ENCODE measurements at regions not wholly inside any gene's neighbourhood (a gene's known extent, or its start where the extent isn't known, plus 50 kb on each side); places are given as distances from the start of the nearest gene placed in this dataset.

DNA sequence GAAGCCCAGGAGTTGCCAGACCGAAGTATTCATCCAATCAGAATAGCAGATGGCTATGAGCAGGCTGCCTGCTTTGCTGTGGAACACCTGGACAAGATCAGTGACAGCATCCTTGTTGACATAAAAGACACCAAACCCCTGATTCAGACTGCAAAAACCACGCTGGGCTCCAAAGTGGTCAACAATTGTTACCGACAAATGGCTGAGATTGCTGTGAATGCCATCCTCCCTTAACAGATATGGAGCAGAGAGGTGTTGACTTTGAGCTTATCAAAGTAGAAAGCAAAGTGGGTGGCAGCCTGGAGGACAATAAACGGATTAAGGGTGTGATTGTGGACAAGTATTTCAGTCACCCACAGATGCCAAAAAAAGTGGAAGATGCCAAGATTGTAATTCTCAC lies 250.3 kb upstream of the OBI1 start:
- peaks cover 2% of the 10 kb centered on the region for H3K27me3 Mint-ChIP-seq (ENCODE audit: unreplicated experiment)
- H3K4me1 Mint-ChIP-seq (ENCODE audit: unreplicated experiment): no peaks in the 10 kb centered on the region
- no peak for DNase-seq (ENCODE audit: low spot score)
- no peaks in the 10 kb centered on the region for H3K9me3 Mint-ChIP-seq (ENCODE audit: unreplicated experiment)
- TF ChIP-seq, protein P1, sequence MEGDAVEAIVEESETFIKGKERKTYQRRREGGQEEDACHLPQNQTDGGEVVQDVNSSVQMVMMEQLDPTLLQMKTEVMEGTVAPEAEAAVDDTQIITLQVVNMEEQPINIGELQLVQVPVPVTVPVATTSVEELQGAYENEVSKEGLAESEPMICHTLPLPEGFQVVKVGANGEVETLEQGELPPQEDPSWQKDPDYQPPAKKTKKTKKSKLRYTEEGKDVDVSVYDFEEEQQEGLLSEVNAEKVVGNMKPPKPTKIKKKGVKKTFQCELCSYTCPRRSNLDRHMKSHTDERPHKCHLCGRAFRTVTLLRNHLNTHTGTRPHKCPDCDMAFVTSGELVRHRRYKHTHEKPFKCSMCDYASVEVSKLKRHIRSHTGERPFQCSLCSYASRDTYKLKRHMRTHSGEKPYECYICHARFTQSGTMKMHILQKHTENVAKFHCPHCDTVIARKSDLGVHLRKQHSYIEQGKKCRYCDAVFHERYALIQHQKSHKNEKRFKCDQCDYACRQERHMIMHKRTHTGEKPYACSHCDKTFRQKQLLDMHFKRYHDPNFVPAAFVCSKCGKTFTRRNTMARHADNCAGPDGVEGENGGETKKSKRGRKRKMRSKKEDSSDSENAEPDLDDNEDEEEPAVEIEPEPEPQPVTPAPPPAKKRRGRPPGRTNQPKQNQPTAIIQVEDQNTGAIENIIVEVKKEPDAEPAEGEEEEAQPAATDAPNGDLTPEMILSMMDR (IDR thresholded peaks at IDR 0.05; ENCODE audit: unreplicated experiment): no peak
- H3K4me3 Mint-ChIP-seq (ENCODE audit: unreplicated experiment): no peak overlapping the region
- no peak overlapping the region for H3K27ac Mint-ChIP-seq (ENCODE audit: unreplicated experiment)
- no peaks in the 10 kb centered on the region for H3K36me3 Mint-ChIP-seq (ENCODE audit: low read depth, unreplicated experiment)

DNA sequence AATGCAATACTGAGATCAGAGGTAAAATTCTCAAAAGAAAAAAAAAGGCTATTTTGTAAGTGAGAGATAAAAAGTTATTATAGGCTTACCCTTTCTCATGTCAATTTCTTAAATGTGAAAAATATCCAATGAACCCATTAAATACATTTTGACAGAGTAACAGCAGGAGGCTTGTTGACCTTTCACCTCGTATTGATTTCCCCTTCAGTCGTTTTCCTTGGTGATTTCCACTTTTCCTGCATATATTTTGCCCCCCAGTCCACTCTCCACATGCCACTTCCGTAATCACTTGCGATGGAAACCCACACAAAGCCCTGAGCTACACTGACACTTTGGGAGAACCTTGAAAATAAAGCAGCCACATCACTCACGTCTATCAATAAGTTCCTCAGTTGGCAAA lies 248.1 kb upstream of the OBI1 start:
- H3K4me3 Mint-ChIP-seq (ENCODE audit: unreplicated experiment): no peak overlapping the region
- no peaks in the 10 kb centered on the region for H3K9me3 Mint-ChIP-seq (ENCODE audit: unreplicated experiment)
- H3K27ac Mint-ChIP-seq (ENCODE audit: unreplicated experiment): no peak overlapping the region
- no peaks in the 10 kb centered on the region for H3K4me1 Mint-ChIP-seq (ENCODE audit: unreplicated experiment)
- H3K27me3 Mint-ChIP-seq (ENCODE audit: unreplicated experiment): peaks cover 2% of the 10 kb centered on the region
- no peaks in the 10 kb centered on the region for H3K36me3 Mint-ChIP-seq (ENCODE audit: low read depth, unreplicated experiment)
- DNase-seq (ENCODE audit: low spot score): no peak
- TF ChIP-seq, protein P1 (IDR thresholded peaks at IDR 0.05; ENCODE audit: unreplicated experiment): no peak

GRCh38 chr13:78897200-78897599 lies 238.2 kb upstream of the OBI1 start:
- TF ChIP-seq, protein P1 (IDR thresholded peaks at IDR 0.05; ENCODE audit: unreplicated experiment): no peak
- Mint-ChIP-seq H3K4me1 (ENCODE audit: unreplicated experiment) (no peaks in the 10 kb centered on the region), H3K36me3 (ENCODE audit: low read depth, unreplicated experiment) (no peaks in the 10 kb centered on the region), H3K4me3 (ENCODE audit: unreplicated experiment) (no peak overlapping the region), H3K9me3 (ENCODE audit: unreplicated experiment) (no peaks in the 10 kb centered on the region), H3K27me3 (ENCODE audit: unreplicated experiment) (no peaks in the 10 kb centered on the region), H3K27ac (ENCODE audit: unreplicated experiment) (no peak overlapping the region)
- no peak for DNase-seq (ENCODE audit: low spot score)

DNA sequence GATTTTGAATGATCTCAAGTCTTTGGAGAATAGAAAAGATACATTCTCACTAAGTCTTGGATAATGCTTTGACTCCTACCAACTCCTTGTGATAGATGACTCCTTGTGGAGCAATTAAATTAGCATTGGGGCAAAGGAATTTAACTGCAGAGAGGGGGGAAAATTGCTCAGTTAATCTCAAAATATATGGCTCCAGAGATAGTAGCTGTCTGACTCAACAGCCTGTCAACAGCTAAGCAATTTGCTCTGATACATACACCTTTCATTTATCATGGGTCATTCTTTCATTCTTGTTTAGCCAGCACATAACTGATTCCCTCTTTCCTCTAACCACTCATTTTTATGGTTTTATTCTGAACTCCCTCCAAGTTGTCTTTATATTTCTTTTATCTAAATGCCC lies 225.6 kb upstream of the OBI1 start:
- no peak overlapping the region for H3K4me3 Mint-ChIP-seq (ENCODE audit: unreplicated experiment)
- no peaks in the 10 kb centered on the region for H3K36me3 Mint-ChIP-seq (ENCODE audit: low read depth, unreplicated experiment)
- no peaks in the 10 kb centered on the region for H3K9me3 Mint-ChIP-seq (ENCODE audit: unreplicated experiment)
- TF ChIP-seq, protein P1 (IDR thresholded peaks at IDR 0.05; ENCODE audit: unreplicated experiment): no peak
- peaks cover 16% of the 10 kb centered on the region for H3K4me1 Mint-ChIP-seq (ENCODE audit: unreplicated experiment)
- H3K27ac Mint-ChIP-seq (ENCODE audit: unreplicated experiment): no peak overlapping the region
- peaks cover 1% of the 10 kb centered on the region for H3K27me3 Mint-ChIP-seq (ENCODE audit: unreplicated experiment)
- no peak for DNase-seq (ENCODE audit: low spot score)

DNA sequence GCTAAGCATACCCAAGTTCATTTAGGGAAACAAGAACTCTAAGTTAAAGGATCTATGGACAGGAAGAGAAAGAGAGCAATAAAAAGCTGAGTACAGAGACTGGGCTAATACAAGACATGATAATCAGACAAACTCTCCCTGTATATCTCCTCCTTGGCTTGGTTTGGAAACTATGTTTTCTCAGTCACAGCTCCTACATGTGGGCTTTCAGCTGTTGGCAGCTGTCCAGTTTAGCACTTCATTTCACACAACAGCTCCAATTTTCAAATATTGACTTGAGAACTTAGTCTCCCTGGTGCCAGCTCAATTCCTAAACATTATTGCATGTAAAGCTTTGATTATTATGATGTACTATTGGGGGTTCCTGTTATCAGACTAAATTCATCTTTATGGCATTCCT lies 222.8 kb upstream of the OBI1 start:
- Mint-ChIP-seq H3K36me3 (ENCODE audit: low read depth, unreplicated experiment) (no peaks in the 10 kb centered on the region), H3K4me1 (ENCODE audit: unreplicated experiment) (peaks cover 12% of the 10 kb centered on the region), H3K4me3 (ENCODE audit: unreplicated experiment) (no peak overlapping the region)

More for the DNA sequence above, 222.8 kb upstream of the OBI1 start:
- Mint-ChIP-seq H3K27me3 (ENCODE audit: unreplicated experiment) (peaks cover 3% of the 10 kb centered on the region), H3K27ac (ENCODE audit: unreplicated experiment) (no peak overlapping the region), H3K9me3 (ENCODE audit: unreplicated experiment) (no peaks in the 10 kb centered on the region)
- TF ChIP-seq, protein P1 (IDR thresholded peaks at IDR 0.05; ENCODE audit: unreplicated experiment): no peak
- no peak for DNase-seq (ENCODE audit: low spot score)
